PC-3 (cell line): ENCODE measurements at regions not wholly inside any gene's neighbourhood (a gene's known extent, or its start where the extent isn't known, plus 50 kb on each side); places are given as distances from the start of the nearest gene placed in this dataset.

ENCODE experiments used
- ATAC-seq: fragments of 200-7000 bp; cut with Tn5 transposase; 2 replicates; pipeline ENCODE4 v1.9.1; 2020; ENCODE audit warnings: mild to moderate bottlenecking, moderate library complexity
- BruUV-seq: library from RNA; stranded (reverse); fragments of 400-500 nt; replicated peaks from 2 replicates; lab custom pipeline; 2021; lab: Mats Ljungman, UMichigan
- CTCF ChIA-PET: fragments of 300-600 bp; sonication (Branson Sonifier 250); formaldehyde crosslinking; loops from one replicate; lab custom pipeline; 2022; ENCODE audit warnings: antibody characterized with exemption; lab: Charles Lee
- POLR2A ChIA-PET: fragments of 300-600 bp; sonication (Branson Sonifier 250); formaldehyde crosslinking; loops from one replicate; lab custom pipeline; 2022; ENCODE audit warnings: antibody characterized with exemption; ENCODE audit not compliant: unreplicated experiment; lab: Charles Lee
- DNase-seq: peaks from one replicate; pipeline ENCODE4 v3.0.0-alpha.2; 2015
- H2AFZ ChIP-seq: fragments of 300-600 bp; sonication (generic); 2 replicates; pipeline ENCODE4 v1.6.0; 2016; ENCODE audit warnings: antibody characterized with exemption, low read length
- H3F3A ChIP-seq: fragments of 300-600 bp; sonication (generic); one replicate; pipeline ENCODE4 v1.6.0; 2017; ENCODE audit warnings: antibody characterized with exemption, low read length, control low read depth, mild to moderate bottlenecking; ENCODE audit not compliant: unreplicated experiment
- H3K27ac ChIP-seq: fragments of 300-600 bp; sonication (generic); 2 replicates; pipeline ENCODE4 v1.5.1; 2016; ENCODE audit warnings: mild to moderate bottlenecking, low read length
- H3K27me3 ChIP-seq: fragments of 300-600 bp; sonication (generic); 2 replicates; pipeline ENCODE4 v1.6.1; 2016; ENCODE audit warnings: low read length, mixed read lengths
- H3K36me3 ChIP-seq: fragments of 300-600 bp; sonication (generic); 2 replicates; pipeline ENCODE4 v1.6.1; 2016; ENCODE audit warnings: low read depth, mixed run types, low read length, mixed read lengths
- H3K4me1 ChIP-seq: fragments of 300-600 bp; sonication (generic); 2 replicates; pipeline ENCODE4 v1.5.1; 2016; ENCODE audit warnings: low read length; ENCODE audit not compliant: insufficient read depth
- H3K4me2 ChIP-seq: fragments of 300-600 bp; sonication (generic); 2 replicates; pipeline ENCODE4 v1.6.0; 2016; ENCODE audit warnings: low read length
- H3K4me3 ChIP-seq: fragments of 300-600 bp; sonication (generic); 2 replicates; pipeline ENCODE4 v1.5.1; 2016; ENCODE audit warnings: mild to moderate bottlenecking, low read length, mixed read lengths
- H3K79me2 ChIP-seq: fragments of 300-600 bp; sonication (generic); 2 replicates; pipeline ENCODE4 v1.6.1; 2017; ENCODE audit warnings: low read length, mixed read lengths
- H3K9ac ChIP-seq: fragments of 300-600 bp; sonication (generic); 2 replicates; pipeline ENCODE4 v1.6.0; 2016; ENCODE audit warnings: mild to moderate bottlenecking, low read length
- H3K9me2 ChIP-seq: fragments of 300-600 bp; sonication (generic); replicated peaks from 2 replicates; pipeline ENCODE4 v1.6.1; 2016; ENCODE audit warnings: mixed run types, low read length, mixed read lengths
- H3K9me3 ChIP-seq: fragments of 300-600 bp; sonication (generic); 2 replicates; pipeline ENCODE4 v1.6.1; 2016; ENCODE audit warnings: low read length, mixed read lengths
- H4K20me1 ChIP-seq: fragments of 300-600 bp; sonication (generic); 2 replicates; pipeline ENCODE4 v1.6.1; 2016; ENCODE audit warnings: low read length, mixed read lengths
- EZH2 ChIP-seq: fragments of 300-600 bp; sonication (generic); IDR thresholded peaks from one replicate; pipeline ENCODE4 v1.6.1; 2017; ENCODE audit warnings: antibody characterized with exemption, mild to moderate bottlenecking, low read length; ENCODE audit not compliant: unreplicated experiment
- EZH2phosphoT487 ChIP-seq: fragments of 300-600 bp; sonication (generic); IDR thresholded peaks from 2 replicates; pipeline ENCODE4 v1.6.1; 2018; ENCODE audit warnings: mild to moderate bottlenecking, antibody characterized with exemption, low read length, borderline replicate concordance
- intact Hi-C: fragments of 100-400 bp; cut with micrococcal nuclease; formaldehyde crosslinking; loops from 2 replicates; pipeline ENCODE4 v1.9.0; 2023
- TF ChIP-seq, protein P1 (sequence below): fragments of 300-600 bp; sonication (generic); conservative IDR thresholded peaks from 2 replicates; pipeline ENCODE4 v1.5.1; 2017; ENCODE audit warnings: antibody characterized with exemption, low read depth, mild to moderate bottlenecking, low read length

DNA sequence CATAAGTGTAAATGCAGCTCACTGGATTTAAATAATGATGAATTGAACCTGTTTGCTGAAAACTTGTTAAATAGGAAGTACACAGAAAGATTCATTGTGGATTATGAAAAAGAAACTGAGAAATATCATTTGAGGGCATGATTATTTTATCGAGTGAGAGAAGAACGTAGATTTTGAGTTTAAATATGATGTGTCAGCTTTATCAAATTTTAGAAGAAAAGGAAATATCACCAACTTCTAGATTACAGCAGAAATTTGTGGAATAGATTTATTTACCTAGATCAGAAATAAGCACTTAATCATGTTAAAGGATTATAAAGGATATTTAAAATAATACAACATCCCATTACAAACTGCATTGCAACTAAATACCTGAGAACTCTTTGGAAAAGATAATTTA, 315.5 kb downstream of the ZPLD1 start:
- POLR2A ChIA-PET: no interaction called here
- Histone ChIP-seq H3F3A (no peaks in the 10 kb centered on the region), H3K4me1 (no peaks in the 10 kb centered on the region), H3K27me3 (0 out of 2 replicates have a peak, but pooled peaks cover 12% of the 10 kb centered on the region), H3K79me2 (no peaks in the 10 kb centered on the region), H3K4me2 (no peak overlapping the region), H3K9me2 (no peaks in the 10 kb centered on the region), H3K9me3 (no peaks in the 10 kb centered on the region), H3K36me3 (no peaks in the 10 kb centered on the region), H3K27ac (no peak overlapping the region), H4K20me1 (no peaks in the 10 kb centered on the region), H2AFZ (no peak overlapping the region), H3K4me3 (no peak overlapping the region), H3K9ac (no peak overlapping the region)
- no TSS peak for BruUV-seq
- intact Hi-C loops: no loop called here
- no peak for ATAC-seq
- DNase-seq: no peak
- TF ChIP-seq, protein P1, sequence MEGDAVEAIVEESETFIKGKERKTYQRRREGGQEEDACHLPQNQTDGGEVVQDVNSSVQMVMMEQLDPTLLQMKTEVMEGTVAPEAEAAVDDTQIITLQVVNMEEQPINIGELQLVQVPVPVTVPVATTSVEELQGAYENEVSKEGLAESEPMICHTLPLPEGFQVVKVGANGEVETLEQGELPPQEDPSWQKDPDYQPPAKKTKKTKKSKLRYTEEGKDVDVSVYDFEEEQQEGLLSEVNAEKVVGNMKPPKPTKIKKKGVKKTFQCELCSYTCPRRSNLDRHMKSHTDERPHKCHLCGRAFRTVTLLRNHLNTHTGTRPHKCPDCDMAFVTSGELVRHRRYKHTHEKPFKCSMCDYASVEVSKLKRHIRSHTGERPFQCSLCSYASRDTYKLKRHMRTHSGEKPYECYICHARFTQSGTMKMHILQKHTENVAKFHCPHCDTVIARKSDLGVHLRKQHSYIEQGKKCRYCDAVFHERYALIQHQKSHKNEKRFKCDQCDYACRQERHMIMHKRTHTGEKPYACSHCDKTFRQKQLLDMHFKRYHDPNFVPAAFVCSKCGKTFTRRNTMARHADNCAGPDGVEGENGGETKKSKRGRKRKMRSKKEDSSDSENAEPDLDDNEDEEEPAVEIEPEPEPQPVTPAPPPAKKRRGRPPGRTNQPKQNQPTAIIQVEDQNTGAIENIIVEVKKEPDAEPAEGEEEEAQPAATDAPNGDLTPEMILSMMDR: no peak
- no peak for TF ChIP-seq EZH2
- no peak for TF ChIP-seq EZH2phosphoT487
- CTCF ChIA-PET: no interaction called here

DNA sequence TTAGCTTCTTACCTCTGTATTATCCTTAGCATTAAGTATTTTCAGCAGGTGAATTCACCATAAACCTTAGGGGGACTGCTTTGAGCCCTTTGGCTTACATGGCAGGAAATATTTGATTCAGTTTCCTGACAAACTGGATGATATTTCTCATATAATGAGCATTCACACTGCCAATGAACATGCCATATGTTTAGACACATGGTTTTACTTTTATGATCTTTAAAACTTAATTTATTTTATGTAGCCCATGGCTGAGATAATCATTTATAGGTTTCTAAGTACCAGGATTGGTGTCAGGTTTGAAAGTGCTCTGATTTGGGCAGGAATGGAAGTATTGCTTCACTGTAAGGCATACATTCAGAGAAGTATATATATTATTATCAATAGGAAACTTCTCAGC, 319.1 kb downstream of the ZPLD1 start:
- ChIA-PET POLR2A (no interaction called here), CTCF (no interaction called here)
- Histone ChIP-seq H3K4me3 (no peak overlapping the region), H3K79me2 (no peaks in the 10 kb centered on the region), H2AFZ (no peak overlapping the region), H4K20me1 (no peaks in the 10 kb centered on the region), H3K36me3 (no peaks in the 10 kb centered on the region), H3K9ac (no peak overlapping the region), H3F3A (no peaks in the 10 kb centered on the region), H3K4me2 (no peak overlapping the region), H3K27me3 (peaks cover 15% of the 10 kb centered on the region; the same call in 1 of the 2 replicates), H3K9me2 (no peaks in the 10 kb centered on the region), H3K4me1 (no peaks in the 10 kb centered on the region), H3K27ac (no peak overlapping the region), H3K9me3 (no peaks in the 10 kb centered on the region)
- ATAC-seq (no peak), DNase-seq (no peak)
- no peak for TF ChIP-seq EZH2
- TF ChIP-seq, protein P1: no peak
- no peak for TF ChIP-seq EZH2phosphoT487
- no TSS peak for BruUV-seq
- intact Hi-C loops: no loop called here

DNA sequence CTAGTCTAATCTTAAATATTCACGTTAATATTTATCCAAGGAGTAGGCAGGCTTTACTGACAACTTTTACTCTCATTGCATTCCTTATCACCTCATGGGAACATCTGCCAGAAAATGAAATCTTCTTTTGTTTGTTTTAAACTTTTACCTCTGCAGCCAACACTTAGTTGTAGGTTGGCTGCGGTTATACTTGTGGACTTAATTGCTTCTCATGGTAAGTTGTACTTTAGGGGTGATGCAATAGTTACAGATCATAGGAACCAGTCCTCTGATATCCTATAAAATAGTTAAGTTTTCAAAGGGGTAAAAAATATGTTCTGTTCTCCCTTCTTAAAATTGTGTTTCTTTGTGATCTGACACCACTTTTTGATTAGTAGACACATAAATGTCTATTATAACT, 321.9 kb downstream of the ZPLD1 start:
- no peak overlapping the region for H3K4me2 ChIP-seq
- no peaks in the 10 kb centered on the region for H3K9me3 ChIP-seq
- H4K20me1 ChIP-seq: no peaks in the 10 kb centered on the region
- ATAC-seq: no peak
- no peaks in the 10 kb centered on the region for H3K4me1 ChIP-seq
- H3K9ac ChIP-seq: no peak overlapping the region
- BruUV-seq: no TSS peak
- H3F3A ChIP-seq: no peaks in the 10 kb centered on the region
- H3K4me3 ChIP-seq: no peak overlapping the region
- no peak for DNase-seq
- H3K36me3 ChIP-seq: no peaks in the 10 kb centered on the region
- intact Hi-C loops: no loop called here
- no peaks in the 10 kb centered on the region for H3K79me2 ChIP-seq
- H3K9me2 ChIP-seq: no peaks in the 10 kb centered on the region
- ChIA-PET POLR2A (no interaction called here), CTCF (no interaction called here)
- TF ChIP-seq, protein P1: no peak
- TF ChIP-seq EZH2phosphoT487 (no peak), EZH2 (no peak)
- H3K27ac ChIP-seq: no peak overlapping the region
- no peak overlapping the region for H2AFZ ChIP-seq
- H3K27me3 ChIP-seq: peaks cover 12% of the 10 kb centered on the region; the same call in 1 of the 2 replicates
